Right lung (tissue), 2 donors: ENCODE measurements at regions not wholly inside any gene's neighbourhood (a gene's known extent, or its start where the extent isn't known, plus 50 kb on each side); places are given as distances from the start of the nearest gene placed in this dataset.

Experiments used
- DNase-seq, 2 donors: peaks; one replicate each; pipeline ENCODE4 v3.0.0-alpha.2; 2013

- peak; percentile 42 to 45 for DNase-seq
Observed at GRCh38 chr5:116652903-116653302, 78.3 kb upstream of the SEMA6A start.

- DNase-seq: peak; percentile 33 to 41
Observed at GRCh38 chr5:116652196-116652729, 77.6 kb upstream of the SEMA6A start.

GRCh38 chr5:116651653-116652052 lies 77.0 kb upstream of the SEMA6A start:
- no peak for DNase-seq

DNA sequence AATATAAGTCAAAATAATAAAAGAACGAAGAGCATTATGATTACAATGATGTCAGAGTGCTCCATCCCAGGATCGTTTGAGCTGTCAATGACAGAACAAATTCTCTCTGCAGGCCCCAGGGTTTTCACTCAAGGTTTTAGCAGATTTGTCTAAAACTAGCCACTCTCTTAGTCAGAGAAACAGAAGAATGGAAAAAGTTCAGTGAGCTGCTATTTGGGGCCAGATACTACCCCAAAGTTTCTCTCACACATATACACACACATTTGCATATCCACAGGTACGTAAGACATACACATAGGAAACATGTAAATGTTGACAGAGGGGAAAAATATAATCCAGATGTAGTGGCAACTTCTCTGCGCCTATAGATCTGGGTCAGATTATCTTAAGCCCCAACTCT lies 76.3 kb upstream of the SEMA6A start:
- DNase-seq: no peak

DNA sequence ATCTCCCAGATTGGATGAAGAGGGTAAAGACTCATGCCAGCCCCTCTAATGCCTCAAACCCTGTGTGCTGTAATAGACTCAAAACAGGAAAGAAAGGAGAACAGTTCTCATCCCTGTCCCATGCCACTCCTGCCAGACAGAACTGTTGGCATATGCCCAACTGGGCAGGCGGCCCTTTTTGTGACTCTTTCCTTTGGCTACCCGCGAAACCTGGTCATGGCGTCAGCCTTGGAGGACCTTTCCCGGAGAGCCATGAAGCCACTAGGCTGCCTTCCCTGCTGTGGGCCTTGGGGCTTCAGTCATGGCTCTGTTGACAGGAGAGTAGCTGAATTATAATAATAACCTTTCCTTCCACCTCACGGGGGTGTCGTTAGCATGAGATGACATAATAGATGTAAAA lies 75.9 kb upstream of the SEMA6A start:
- DNase-seq: no peak

GRCh38 chr5:116646611-116647289 lies 72.1 kb upstream of the SEMA6A start:
- DNase-seq: no peak

DNA sequence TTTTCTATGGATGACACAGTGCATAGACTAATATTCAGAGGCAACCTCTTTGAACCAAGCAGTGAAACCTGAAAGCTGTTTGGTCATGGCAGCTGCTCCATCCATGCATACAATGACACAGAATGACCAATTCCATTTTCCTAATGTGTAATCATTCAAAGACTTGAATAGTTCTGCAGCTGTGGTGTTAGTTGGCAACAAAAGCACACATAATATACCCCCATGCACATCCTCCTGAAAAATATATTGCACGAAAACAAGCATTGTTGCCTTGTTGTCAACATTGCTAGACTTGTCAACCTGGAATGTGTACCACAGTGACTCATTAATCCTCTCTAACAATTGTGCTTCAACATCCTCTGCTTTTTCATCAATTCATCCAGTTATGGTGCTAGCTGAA lies 71.0 kb upstream of the SEMA6A start:
- no peak for DNase-seq

DNA sequence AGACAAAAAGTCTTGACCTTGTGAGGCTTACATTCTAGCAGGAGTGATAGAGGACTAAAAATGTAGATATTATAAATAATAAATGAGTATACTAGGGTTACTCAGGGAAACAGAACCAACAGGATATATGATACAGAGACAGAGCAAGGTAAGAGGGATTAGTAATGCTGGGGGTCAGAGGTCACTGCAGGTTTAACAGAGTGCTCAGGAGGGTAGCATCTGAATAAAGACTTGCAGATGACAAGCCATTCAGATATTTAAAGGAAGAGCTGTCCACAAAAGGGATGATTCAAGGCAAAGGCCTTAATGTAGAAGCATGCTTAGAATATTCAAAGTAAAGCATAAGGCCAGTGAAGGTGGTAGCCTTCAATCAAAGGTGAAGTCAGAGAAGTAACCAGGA lies 65.6 kb upstream of the SEMA6A start:
- DNase-seq: no peak

GRCh38 chr5:116637149-116637740 lies 62.6 kb upstream of the SEMA6A start:
- DNase-seq: no peak

DNA sequence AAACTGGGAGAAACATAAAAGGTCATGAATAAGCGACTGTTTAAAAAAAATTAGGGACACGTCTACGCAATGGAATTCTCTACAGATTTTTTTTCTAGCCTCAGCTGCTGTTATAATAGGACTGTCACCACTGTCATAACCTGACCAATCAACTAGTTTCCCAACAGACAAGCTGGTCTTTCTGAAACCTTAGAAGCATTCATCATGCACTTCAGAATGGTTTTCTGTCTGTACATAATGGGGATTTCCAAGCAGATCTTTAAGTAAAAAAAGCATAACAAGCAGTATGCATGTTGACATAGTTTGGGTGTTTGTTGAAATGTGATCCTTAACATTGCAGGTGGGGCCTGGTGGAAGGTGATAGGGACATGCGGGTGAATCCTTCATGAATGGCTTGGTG lies 58.3 kb upstream of the SEMA6A start:
- no peak for DNase-seq

DNA sequence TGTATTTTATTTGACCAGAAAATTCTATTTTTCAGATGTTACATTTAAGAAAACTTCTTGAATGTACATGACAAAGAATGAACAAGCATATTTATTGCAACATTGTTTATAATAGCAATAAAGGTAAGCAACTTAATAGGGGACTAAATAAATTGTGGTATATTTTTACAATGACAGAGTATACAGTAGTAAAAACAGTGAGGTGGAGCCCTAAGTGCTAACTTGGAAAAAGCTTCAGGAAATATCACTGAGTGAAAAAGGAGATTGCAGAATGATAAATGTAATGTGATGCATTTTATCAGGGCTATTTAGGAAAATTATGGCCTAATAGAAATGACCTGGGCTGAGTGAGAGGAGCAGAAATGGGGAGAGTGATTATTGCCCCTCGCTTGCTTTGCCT lies 56.5 kb upstream of the SEMA6A start:
- DNase-seq: no peak

GRCh38 chr5:116629168-116629567 lies 54.5 kb upstream of the SEMA6A start:
- no peak for DNase-seq

- no peak for DNase-seq
Observed at GRCh38 chr5:116626945-116627679, 52.5 kb upstream of the SEMA6A start.

GRCh38 chr5:116626272-116626723 lies 51.7 kb upstream of the SEMA6A start:
- DNase-seq: peak; percentile 92 to 97
